ENCODE measurements at regions not wholly inside any gene's neighbourhood (a gene's known extent, or its start where the extent isn't known, plus 50 kb on each side); places are given as distances from the start of the nearest gene placed in this dataset.

GRCh38 chr9:106287091-106287631, 575.8 kb upstream of the ZNF462 start:
- TF ChIP-seq POLR2A (IDR thresholded peaks at IDR 0.05) (no peak), CTCF (IDR thresholded peaks at IDR 0.05) (no peak)

Data from Peyer's patch (tissue), 4 donors.